GM21423 (cell line): ENCODE measurements at regions not wholly inside any gene's neighbourhood (a gene's known extent, or its start where the extent isn't known, plus 50 kb on each side); places are given as distances from the start of the nearest gene placed in this dataset.

Experiments used
- ATAC-seq: cut with Tn5 transposase; IDR thresholded peaks from one replicate; pipeline ENCODE4 v1.9.1; 2021; ENCODE audit warnings: mild to moderate bottlenecking, moderate library complexity; ENCODE audit not compliant: unreplicated experiment

DNA sequence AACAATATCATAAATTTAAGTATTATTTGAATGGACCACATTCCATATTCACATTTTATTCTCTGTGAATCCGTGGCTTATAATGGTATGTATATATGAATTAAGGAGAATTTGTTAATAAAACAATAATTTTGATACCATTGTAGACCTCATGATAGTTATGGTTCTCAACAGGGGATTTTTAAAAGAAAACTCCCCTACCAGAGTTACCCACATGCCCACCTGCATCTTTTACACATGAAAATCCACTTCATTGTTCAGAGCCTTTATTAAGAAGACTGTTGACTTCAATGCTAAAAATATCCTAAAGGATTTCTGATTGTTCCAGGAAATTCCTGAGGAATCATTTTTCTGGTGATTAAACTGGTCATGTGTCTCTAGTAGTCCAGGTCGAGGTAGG lies 557.7 kb upstream of the MEF2C start:
- ATAC-seq: no peak

DNA sequence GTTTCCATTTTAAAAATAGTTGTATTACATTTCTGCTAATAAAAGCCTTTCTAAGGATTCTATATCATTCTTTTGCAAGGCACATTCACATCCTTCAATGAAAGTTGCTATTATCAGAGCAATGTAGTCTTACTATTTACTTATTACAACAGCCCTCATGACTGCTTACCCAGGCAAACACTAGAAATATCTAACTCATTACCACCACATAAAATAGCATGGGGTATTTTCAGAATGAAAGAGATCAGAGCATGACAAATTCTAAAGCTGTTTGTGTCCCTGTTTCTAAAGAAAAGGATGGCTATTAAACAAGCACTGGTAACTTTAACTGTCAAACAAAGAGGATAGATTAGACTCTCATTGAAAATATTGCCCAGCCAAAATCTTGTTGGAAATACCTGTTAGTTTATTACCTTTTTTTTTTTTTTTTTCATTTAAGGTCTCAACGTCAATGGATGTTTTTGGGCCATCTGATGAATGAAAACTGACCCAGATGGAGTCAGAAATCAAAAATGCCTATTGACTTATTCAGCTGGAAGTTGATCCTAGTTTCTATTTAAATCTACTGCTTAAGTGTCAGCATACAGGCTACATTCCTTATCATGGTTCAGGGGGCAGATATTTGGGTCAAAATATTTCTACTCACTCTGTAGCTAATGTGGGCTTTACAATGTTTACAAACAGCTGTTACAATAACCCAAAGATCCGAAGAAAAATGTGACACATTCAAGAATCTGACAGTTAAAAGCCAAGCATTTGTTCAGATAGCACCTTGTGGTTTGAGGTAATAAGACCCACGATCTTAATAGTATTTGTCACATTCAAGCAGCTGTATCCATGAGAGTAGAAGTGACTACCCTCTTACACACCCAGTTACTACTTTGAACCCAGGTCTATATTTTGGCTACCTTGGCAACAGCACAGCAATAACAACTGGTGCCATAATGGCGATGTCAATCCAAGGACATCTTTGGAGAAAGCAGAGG lies 554.8 kb upstream of the MEF2C start:
- no peak for ATAC-seq

GRCh38 chr5:89436464-89436863 lies 553.5 kb upstream of the MEF2C start:
- ATAC-seq: no peak

DNA sequence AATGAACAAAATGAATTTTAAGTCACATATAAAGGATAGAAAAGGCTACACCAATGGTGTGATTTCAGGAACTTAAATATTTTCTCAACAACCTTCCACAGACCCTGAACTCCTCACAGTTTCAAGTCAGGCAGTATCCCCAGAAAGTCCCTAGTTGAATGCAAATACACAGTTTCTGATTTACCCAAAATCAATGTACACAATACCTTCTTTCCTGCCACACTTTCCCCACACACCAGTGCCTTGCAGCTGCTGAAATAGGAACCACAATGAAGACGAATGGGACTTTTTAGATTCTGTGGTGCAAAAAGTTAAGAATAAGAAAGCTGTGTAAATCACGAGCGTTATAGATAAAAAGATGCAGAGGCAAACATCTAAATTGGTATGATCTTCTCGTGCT lies 552.4 kb upstream of the MEF2C start:
- peak; percentile 81 for ATAC-seq

GRCh38 chr5:89428624-89429023 lies 545.6 kb upstream of the MEF2C start:
- ATAC-seq: no peak

DNA sequence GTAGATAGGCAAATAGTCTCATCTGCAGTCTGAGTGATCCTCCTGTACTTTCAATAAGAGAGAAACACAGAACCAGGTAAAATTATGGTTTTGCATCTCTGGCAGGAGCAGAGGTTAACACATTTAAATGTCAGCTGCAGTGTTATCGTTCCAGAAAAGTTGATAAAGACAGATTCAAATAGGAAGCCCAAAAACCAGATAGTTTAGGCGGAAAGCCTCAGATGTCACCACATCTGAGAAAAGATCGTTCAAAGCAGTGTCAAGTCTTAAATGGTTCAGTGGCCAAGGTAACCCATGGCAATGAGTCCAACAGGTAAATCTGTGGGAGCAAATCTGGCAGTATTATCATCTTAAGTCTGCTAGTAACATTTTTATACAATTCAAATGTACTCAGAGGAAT lies 542.1 kb upstream of the MEF2C start:
- no peak for ATAC-seq

GRCh38 chr5:89421035-89421434 lies 538.1 kb upstream of the MEF2C start:
- ATAC-seq: no peak

DNA sequence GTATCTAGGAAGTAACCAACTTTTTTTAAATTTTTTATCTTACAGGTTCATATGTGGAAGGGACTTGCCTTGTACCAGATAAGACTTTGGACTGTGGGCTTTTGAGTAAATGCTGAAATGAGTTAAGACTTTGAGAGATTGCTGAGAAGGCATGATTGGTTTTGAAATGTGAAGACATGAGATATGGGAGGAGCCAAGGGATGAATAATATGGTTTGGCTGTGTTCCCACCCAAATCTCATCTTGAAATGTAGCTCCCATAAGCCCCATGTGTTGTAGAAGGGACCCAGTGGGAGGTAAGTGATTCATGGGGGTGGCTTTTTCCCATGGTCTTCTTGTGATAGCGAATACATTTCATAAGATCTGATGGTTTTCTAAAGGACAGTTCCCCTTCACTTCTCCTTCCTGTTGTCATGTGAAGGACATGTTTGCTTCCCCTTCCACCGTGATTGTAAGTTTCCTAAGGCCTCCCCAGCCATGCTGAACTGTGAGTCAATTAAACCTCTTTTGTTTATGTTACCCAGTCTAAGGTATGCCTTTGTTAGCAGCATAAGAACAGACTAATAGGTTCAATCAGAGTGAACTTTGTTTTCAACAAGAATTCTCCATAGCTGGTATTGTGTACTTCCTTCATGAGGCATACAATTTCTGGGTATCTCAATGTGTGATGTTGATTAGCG lies 535.6 kb upstream of the MEF2C start:
- ATAC-seq: no peak

- no peak for ATAC-seq
These were observed 535.0 kb upstream of the MEF2C start for GRCh38 chr5:89417990-89418389.

DNA sequence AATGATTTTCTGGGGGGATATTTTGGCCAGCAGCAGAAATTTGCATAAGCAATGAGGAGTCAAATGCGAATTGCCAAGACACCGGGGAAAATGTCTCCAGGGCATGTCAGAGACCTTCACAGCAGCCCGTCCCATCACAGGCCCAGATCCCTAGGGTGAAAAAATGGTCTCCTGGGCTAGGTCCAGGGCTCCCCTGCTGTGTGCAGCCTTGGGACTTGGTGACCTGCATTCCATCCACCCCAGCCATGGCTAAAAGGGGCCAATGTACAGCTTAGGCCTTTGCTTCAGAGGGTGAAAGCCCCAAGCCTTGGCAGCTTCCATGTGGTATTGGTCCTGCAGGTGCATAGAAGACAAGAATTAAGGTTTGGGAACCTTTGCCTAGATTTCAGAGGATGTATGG lies 534.5 kb upstream of the MEF2C start:
- ATAC-seq: no peak

GRCh38 chr5:89411891-89412290 lies 528.9 kb upstream of the MEF2C start:
- no peak for ATAC-seq

DNA sequence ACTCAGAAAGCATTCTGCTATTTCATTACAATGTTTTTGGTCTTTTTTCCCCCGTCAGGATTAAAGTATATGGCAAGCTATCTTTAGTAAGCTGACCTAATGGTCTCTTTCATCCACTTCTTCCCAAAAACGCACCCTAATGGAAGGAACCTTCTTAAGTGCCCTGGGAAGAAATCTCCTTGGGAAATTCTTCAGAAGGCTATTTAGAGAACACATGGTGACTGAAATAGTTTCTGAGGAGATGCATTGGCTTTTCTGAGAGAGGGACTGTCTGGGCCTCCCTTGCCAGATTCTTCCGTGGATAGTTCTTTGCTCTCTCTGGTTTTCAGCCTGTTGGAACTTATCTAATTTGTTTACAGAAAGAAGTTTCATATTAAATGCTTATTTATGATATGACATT lies 524.1 kb upstream of the MEF2C start:
- no peak for ATAC-seq

DNA sequence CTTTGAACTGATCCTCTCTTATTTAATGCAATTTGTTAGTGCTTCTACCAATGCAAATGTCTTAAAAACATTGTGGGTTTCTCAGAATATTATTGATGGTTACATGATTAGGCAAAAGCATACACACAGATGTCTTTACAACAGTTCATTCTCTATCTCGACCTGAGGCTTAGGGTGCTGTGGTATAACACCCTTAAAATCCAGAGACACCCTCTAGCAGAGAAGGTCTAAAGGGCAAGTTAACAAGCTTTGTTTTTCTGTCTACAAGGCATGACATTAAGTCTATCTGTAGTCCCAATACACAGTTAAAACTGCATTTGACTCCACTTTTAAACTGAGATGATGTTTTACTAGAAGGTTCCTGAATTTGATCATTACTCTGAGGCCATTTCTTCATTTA lies 518.7 kb upstream of the MEF2C start:
- no peak for ATAC-seq

DNA sequence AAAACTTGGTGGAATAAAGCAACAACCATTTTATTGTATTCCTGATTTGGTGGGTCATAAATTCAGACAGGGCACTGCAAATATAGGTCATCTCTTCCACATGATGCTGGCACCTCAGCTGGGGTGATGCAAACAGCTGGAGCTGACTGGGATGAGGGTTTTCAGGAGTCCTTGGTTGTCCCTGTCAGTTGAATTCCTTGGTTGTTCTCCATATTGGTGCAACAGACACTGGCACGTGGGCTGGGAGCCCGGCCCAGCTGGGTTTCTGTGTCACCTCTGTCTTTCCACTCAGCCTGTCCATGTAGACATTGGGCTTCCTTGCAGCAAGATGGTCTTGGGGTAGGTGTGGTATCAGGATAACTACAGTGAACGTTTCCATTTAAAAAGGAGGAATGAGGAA lies 518.0 kb upstream of the MEF2C start:
- ATAC-seq: no peak

DNA sequence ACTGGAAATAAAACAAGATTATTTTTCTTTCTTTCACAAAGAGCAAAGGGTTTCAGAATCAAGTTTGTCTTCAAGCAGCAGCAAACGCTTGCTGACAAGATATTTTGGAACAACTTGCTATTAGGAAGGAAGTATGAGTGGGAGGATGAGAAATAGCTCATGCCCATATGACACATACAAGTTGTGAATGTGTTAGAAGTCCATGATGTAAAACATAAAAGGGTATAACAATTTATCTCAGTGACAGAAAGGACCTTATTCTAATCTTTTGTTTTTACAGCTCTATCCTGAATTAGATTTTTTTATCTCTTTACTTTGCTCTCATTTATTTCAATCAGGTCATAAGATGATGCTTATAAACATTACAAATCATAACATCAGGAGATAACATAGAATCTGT lies 516.6 kb upstream of the MEF2C start:
- no peak for ATAC-seq

DNA sequence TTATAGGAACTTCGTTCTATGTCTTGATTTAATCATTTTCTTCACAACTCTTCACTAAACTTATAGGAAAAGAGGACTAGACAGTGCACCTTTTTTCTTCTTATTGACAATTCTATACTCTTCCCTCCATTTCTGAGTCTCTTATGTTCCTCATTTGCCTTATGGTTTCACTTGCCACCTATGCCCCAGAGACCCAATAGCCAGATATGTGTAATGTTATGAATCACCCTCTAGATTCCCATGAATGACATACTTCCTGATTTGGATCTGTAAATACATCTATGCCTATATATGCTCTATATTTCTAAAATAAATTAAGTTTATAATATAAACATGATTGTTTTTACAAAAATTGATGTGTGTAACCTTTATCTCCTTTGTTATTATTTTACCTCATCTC lies 514.1 kb upstream of the MEF2C start:
- ATAC-seq: peak; percentile 72

DNA sequence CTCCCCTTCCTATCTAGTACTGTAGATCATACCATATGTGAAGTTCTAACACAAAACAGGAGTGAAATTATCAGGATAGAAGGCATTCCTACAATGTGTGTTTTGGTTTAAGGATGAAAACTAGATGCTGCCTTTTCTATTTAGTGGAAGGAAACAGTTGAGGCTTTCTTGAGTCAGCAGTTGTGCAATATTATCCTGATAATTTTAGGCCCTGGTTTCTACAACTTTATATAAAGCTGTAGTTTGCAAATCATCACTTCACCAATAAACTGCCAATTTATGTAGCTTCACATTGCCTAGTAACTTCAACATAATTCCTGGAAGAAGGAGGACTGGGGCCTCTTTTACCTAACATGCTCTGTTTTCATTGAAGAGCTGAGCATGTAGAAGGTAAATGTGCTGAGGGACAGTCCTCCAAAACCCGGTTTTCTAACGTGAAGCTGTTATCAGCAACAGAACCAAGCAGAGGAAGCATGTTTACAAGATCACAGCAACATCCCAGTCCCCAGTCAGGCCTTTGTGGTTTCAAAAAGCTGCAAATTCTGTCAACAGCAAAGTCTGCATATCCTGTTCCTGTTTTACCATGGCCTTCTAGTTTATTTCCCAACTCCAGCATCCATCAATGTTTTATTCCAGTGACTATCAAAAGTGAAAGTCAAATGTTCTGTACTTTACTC lies 513.4 kb upstream of the MEF2C start:
- ATAC-seq: peak; percentile 62

- ATAC-seq: no peak
These were observed 512.1 kb upstream of the MEF2C start for GRCh38 chr5:89395111-89395510.

DNA sequence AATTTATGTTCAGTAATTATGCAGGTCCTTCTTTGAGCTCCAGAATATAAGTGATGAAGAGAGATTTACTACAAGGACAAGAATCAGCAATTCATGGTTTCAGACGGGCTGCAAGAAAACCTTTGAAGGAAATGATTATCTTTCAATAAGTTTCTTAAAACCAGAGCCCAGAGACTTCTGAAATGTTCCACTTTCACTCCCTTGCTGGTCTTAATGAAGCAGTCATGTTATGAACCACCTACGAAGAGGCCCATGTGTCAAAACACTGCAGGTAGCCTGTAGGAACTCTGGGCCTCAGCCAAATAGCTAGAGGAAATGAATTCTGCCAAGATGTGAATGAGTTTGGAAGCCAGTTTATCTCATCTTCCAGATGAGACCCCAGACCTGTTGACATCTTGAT lies 505.9 kb upstream of the MEF2C start:
- ATAC-seq: no peak

GRCh38 chr5:89384391-89384790 lies 501.4 kb upstream of the MEF2C start:
- ATAC-seq: no peak

- ATAC-seq: no peak
These were observed 497.7 kb upstream of the MEF2C start for GRCh38 chr5:89380635-89381034.
